A673 (cell line): ENCODE measurements at regions not wholly inside any gene's neighbourhood (a gene's known extent, or its start where the extent isn't known, plus 50 kb on each side); places are given as distances from the start of the nearest gene placed in this dataset.

Experiments
- BruUV-seq: library from RNA; stranded (reverse); fragments of 400-500 nt; replicated peaks from 2 replicates; lab custom pipeline; 2021; lab: Mats Ljungman, UMichigan
- CTCF ChIA-PET: fragments of 300-600 bp; sonication (Branson Sonifier 250); formaldehyde crosslinking; loops from one replicate; lab custom pipeline; 2022; ENCODE audit warnings: antibody characterized with exemption; lab: Charles Lee
- POLR2A ChIA-PET: fragments of 300-600 bp; sonication (Branson Sonifier 250); formaldehyde crosslinking; loops from one replicate; lab custom pipeline; 2022; ENCODE audit warnings: antibody characterized with exemption; ENCODE audit not compliant: low non-redundant PET; lab: Charles Lee
- DNase-seq: peaks from one replicate; pipeline ENCODE4 v3.0.0-alpha.2; 2015; ENCODE audit warnings: low spot score
- H3K27ac ChIP-seq: fragments of 200-600 bp; sonication (generic); 2 replicates; pipeline ENCODE4 v1.5.1; 2016; ENCODE audit warnings: mixed run types, low read depth, mild to moderate bottlenecking, mixed read lengths, antibody characterized with exemption, low read length; ENCODE audit not compliant: poor library complexity, severe bottlenecking
- H3K27me3 ChIP-seq: fragments of 200-600 bp; sonication (generic); replicated peaks from 2 replicates; pipeline ENCODE4 v1.6.1; 2017; ENCODE audit warnings: mixed run types, low read depth, mild to moderate bottlenecking, mixed read lengths, antibody characterized with exemption, low read length; ENCODE audit not compliant: insufficient read depth, poor library complexity
- H3K36me3 ChIP-seq: fragments of 200-600 bp; sonication (generic); 2 replicates; pipeline ENCODE4 v1.6.1; 2016; ENCODE audit warnings: mixed run types, mild to moderate bottlenecking, mixed read lengths, antibody characterized with exemption, low read length; ENCODE audit not compliant: insufficient read depth, poor library complexity, severe bottlenecking
- H3K4me1 ChIP-seq: fragments of 200-600 bp; sonication (generic); 2 replicates; pipeline ENCODE4 v1.6.1; 2017; ENCODE audit warnings: mixed run types, mild to moderate bottlenecking, mixed read lengths, antibody characterized with exemption, low read length; ENCODE audit not compliant: insufficient read depth, poor library complexity, severe bottlenecking
- H3K4me3 ChIP-seq: fragments of 200-600 bp; sonication (generic); 2 replicates; pipeline ENCODE4 v1.5.1; 2016; ENCODE audit warnings: low read depth, mixed run types, mild to moderate bottlenecking, mixed read lengths, low read length; ENCODE audit not compliant: poor library complexity, severe bottlenecking
- H3K9me3 ChIP-seq: fragments of 200-600 bp; sonication (generic); 2 replicates; pipeline ENCODE4 v1.6.1; 2016; ENCODE audit warnings: mixed run types, low read depth, mild to moderate bottlenecking, mixed read lengths, antibody characterized with exemption, low read length; ENCODE audit not compliant: poor library complexity, severe bottlenecking
- CTCF ChIP-seq: fragments of 300-800, 200-600 bp; sonication (generic); conservative IDR thresholded peaks from 2 replicates; pipeline ENCODE4 v1.5.1; 2017; ENCODE audit warnings: low read depth, mild to moderate bottlenecking, antibody characterized with exemption, low read length, moderate library complexity, mixed read lengths
- EZH2 ChIP-seq: fragments of 200-600 bp; sonication (generic); IDR thresholded peaks from 2 replicates; pipeline ENCODE4 v1.6.1; 2017; ENCODE audit warnings: borderline replicate concordance, low read depth, mild to moderate bottlenecking, mixed read lengths, antibody characterized with exemption, low read length; ENCODE audit not compliant: poor library complexity, severe bottlenecking
- intact Hi-C: fragments of 100-400 bp; cut with micrococcal nuclease; formaldehyde crosslinking; loops from one replicate; pipeline ENCODE4 v1.10.0; 2022; ENCODE audit not compliant: unreplicated experiment

GRCh38 chr2:59296279-59296678, 1055.2 kb upstream of the FANCL start:
- POLR2A ChIA-PET: no interaction called here
- Histone ChIP-seq H3K27me3 (no peaks in the 10 kb centered on the region), H3K4me3 (no peak overlapping the region), H3K36me3 (no peaks in the 10 kb centered on the region), H3K27ac (no peak overlapping the region), H3K4me1 (no peaks in the 10 kb centered on the region), H3K9me3 (no peaks in the 10 kb centered on the region)
- BruUV-seq: no TSS peak
- CTCF ChIA-PET: no interaction called here
- TF ChIP-seq CTCF (no peak), EZH2 (no peak)
- intact Hi-C loops: no loop called here
- no peak for DNase-seq

- Histone ChIP-seq H3K36me3 (no peaks in the 10 kb centered on the region), H3K4me1 (no peaks in the 10 kb centered on the region), H3K4me3 (no peak overlapping the region), H3K27ac (no peak overlapping the region), H3K27me3 (no peaks in the 10 kb centered on the region), H3K9me3 (no peaks in the 10 kb centered on the region)
- intact Hi-C loops: no loop called here
- no TSS peak for BruUV-seq
- no peak for DNase-seq
- CTCF ChIA-PET: no interaction called here
- POLR2A ChIA-PET: no interaction called here
- TF ChIP-seq EZH2 (no peak), CTCF (no peak)
These were observed 1054.5 kb upstream of the FANCL start for GRCh38 chr2:59295524-59296162.

GRCh38 chr2:59288771-59289170, 1047.6 kb upstream of the FANCL start:
- H3K36me3 ChIP-seq: no peaks in the 10 kb centered on the region
- H3K4me3 ChIP-seq: no peak overlapping the region
- POLR2A ChIA-PET: no interaction called here
- H3K9me3 ChIP-seq: no peaks in the 10 kb centered on the region
- CTCF ChIA-PET: no interaction called here
- H3K27ac ChIP-seq: no peak overlapping the region
- H3K27me3 ChIP-seq: no peaks in the 10 kb centered on the region
- DNase-seq: no peak
- no TSS peak for BruUV-seq
- TF ChIP-seq EZH2 (no peak), CTCF (no peak)
- H3K4me1 ChIP-seq: no peaks in the 10 kb centered on the region
- intact Hi-C loops: no loop called here
